Breast epithelium (tissue), 3 donors: ENCODE measurements at regions not wholly inside any gene's neighbourhood (a gene's known extent, or its start where the extent isn't known, plus 50 kb on each side); places are given as distances from the start of the nearest gene placed in this dataset.

ENCODE experiments used
- POLR2AphosphoS5 ChIP-seq, 3 donors: sonication (generic); formaldehyde crosslinking; IDR thresholded peaks; one replicate each; pipeline ENCODE4 v1.6.1; 2017; ENCODE audit warnings: antibody characterized with exemption in 3 of 3
- TF ChIP-seq, protein P1 (sequence below), 3 donors: fragments of 450-650 bp; IDR thresholded peaks; one replicate each; pipeline ENCODE4 v1.5.1; 2016 to 2017; ENCODE audit warnings: antibody characterized with exemption in 3 of 3, mild to moderate bottlenecking in 3 of 3, moderate library complexity in 3 of 3

DNA sequence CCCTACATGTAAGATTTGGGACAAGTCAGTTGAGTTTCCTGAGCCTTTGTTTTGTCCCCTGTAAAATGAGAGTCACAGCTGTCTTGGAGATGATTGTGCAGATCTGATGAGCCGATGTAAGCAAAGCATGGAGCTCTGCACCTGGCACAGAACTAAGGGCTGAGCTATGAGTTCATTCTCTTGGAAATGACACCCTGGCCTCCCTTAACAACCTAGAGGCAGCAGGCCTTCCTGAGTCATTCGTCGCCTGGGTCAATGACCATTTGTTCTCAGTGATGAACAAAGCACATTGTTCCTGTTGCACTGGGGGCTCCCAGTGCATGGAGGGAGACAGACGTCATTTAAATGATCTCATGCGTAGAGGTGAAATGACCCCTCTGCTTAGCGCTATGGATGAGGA lies 62.8 kb upstream of the GCSH start:
- TF ChIP-seq POLR2AphosphoS5 (IDR thresholded peaks at IDR 0.05): no peak
- TF ChIP-seq, protein P1, sequence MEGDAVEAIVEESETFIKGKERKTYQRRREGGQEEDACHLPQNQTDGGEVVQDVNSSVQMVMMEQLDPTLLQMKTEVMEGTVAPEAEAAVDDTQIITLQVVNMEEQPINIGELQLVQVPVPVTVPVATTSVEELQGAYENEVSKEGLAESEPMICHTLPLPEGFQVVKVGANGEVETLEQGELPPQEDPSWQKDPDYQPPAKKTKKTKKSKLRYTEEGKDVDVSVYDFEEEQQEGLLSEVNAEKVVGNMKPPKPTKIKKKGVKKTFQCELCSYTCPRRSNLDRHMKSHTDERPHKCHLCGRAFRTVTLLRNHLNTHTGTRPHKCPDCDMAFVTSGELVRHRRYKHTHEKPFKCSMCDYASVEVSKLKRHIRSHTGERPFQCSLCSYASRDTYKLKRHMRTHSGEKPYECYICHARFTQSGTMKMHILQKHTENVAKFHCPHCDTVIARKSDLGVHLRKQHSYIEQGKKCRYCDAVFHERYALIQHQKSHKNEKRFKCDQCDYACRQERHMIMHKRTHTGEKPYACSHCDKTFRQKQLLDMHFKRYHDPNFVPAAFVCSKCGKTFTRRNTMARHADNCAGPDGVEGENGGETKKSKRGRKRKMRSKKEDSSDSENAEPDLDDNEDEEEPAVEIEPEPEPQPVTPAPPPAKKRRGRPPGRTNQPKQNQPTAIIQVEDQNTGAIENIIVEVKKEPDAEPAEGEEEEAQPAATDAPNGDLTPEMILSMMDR (IDR thresholded peaks at IDR 0.05): no peak
